ENCODE measurements at regions not wholly inside any gene's neighbourhood (a gene's known extent, or its start where the extent isn't known, plus 50 kb on each side); places are given as distances from the start of the nearest gene placed in this dataset.

DNA sequence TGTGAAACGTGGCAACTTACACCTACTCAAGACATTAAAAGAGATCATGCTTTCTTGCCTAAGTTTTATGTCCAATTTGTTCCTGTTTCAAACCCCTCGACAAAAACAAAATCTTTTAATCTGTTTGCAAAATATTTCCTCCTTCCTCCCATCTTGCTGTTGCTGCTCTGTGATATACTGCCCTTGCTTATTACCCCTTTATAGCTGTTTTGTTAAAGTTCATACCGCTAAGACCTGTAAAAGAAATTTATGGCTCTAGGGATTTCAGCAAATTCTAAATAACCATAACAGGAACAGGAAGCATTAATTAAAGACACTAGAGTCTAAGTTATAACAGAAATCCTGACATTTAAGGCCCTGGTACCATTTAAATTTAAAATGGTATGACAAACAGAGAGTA, 1268.2 kb upstream of the PIK3C3 start:
- Histone ChIP-seq H3K79me2 (ENCODE audit: insufficient read depth, low read length) (no peaks in the 10 kb centered on the region), H3K9me2 (ENCODE audit: low read depth, low read length) (no peaks in the 10 kb centered on the region), H3K4me2 (ENCODE audit: low read length) (no peak overlapping the region), H3K9me3 (ENCODE audit: low read length) (no peaks in the 10 kb centered on the region), H3K36me3 (ENCODE audit: insufficient read depth, low read length) (no peaks in the 10 kb centered on the region), H3K9ac (ENCODE audit: low read length) (no peak overlapping the region), H3K4me1 (ENCODE audit: insufficient read depth, low read length, severe bottlenecking) (no peaks in the 10 kb centered on the region), H4K20me1 (ENCODE audit: insufficient read depth, low read length) (no peaks in the 10 kb centered on the region), H3F3A (ENCODE audit: insufficient read depth, low read length) (no peaks in the 10 kb centered on the region), H2AFZ (ENCODE audit: low read length) (no peak overlapping the region), H3K27me3 (ENCODE audit: insufficient read depth, low read length) (no peaks in the 10 kb centered on the region), H3K4me3 (ENCODE audit: low read depth, low read length, poor library complexity, severe bottlenecking) (no peak overlapping the region), H3K27ac (ENCODE audit: low read depth, low read length, poor library complexity, severe bottlenecking) (no peak overlapping the region)
- TF ChIP-seq EZH2 (IDR thresholded peaks at IDR 0.05; ENCODE audit: borderline replicate concordance, low read length) = no peak
- TF ChIP-seq, protein P1, sequence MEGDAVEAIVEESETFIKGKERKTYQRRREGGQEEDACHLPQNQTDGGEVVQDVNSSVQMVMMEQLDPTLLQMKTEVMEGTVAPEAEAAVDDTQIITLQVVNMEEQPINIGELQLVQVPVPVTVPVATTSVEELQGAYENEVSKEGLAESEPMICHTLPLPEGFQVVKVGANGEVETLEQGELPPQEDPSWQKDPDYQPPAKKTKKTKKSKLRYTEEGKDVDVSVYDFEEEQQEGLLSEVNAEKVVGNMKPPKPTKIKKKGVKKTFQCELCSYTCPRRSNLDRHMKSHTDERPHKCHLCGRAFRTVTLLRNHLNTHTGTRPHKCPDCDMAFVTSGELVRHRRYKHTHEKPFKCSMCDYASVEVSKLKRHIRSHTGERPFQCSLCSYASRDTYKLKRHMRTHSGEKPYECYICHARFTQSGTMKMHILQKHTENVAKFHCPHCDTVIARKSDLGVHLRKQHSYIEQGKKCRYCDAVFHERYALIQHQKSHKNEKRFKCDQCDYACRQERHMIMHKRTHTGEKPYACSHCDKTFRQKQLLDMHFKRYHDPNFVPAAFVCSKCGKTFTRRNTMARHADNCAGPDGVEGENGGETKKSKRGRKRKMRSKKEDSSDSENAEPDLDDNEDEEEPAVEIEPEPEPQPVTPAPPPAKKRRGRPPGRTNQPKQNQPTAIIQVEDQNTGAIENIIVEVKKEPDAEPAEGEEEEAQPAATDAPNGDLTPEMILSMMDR (IDR thresholded peaks at IDR 0.05; ENCODE audit: low read length) = no peak

DNA sequence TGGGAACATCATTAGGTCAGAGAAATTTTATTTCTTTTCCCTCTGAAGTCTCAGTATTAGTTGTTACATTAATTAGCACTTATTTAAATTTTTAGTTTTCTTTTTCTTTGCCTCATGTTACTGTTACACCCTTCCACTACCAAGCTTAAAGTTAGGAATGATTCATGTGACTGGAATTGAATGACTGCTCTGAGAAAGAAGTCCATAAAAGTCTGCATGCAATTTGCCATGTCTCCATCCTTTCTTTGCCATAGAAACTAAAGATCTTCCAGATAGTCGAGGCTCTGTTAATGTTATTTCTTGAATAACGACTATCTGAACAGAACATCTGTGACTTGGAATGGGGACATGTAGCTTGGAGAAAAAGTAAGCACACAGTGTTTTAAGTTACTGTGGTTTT, 1269.8 kb upstream of the PIK3C3 start:
- Histone ChIP-seq H4K20me1 (ENCODE audit: insufficient read depth, low read length) (no peaks in the 10 kb centered on the region), H3K4me3 (ENCODE audit: low read depth, low read length, poor library complexity, severe bottlenecking) (no peak overlapping the region), H3K4me1 (ENCODE audit: insufficient read depth, low read length, severe bottlenecking) (no peaks in the 10 kb centered on the region), H3K9me2 (ENCODE audit: low read depth, low read length) (no peaks in the 10 kb centered on the region), H3K4me2 (ENCODE audit: low read length) (no peak overlapping the region), H3K27ac (ENCODE audit: low read depth, low read length, poor library complexity, severe bottlenecking) (no peak overlapping the region), H3K9ac (ENCODE audit: low read length) (no peak overlapping the region), H2AFZ (ENCODE audit: low read length) (no peak overlapping the region), H3K9me3 (ENCODE audit: low read length) (no peaks in the 10 kb centered on the region), H3K27me3 (ENCODE audit: insufficient read depth, low read length) (no peaks in the 10 kb centered on the region), H3K79me2 (ENCODE audit: insufficient read depth, low read length) (no peaks in the 10 kb centered on the region), H3K36me3 (ENCODE audit: insufficient read depth, low read length) (no peaks in the 10 kb centered on the region), H3F3A (ENCODE audit: insufficient read depth, low read length) (no peaks in the 10 kb centered on the region)
- TF ChIP-seq EZH2 (IDR thresholded peaks at IDR 0.05; ENCODE audit: borderline replicate concordance, low read length) = no peak

DNA sequence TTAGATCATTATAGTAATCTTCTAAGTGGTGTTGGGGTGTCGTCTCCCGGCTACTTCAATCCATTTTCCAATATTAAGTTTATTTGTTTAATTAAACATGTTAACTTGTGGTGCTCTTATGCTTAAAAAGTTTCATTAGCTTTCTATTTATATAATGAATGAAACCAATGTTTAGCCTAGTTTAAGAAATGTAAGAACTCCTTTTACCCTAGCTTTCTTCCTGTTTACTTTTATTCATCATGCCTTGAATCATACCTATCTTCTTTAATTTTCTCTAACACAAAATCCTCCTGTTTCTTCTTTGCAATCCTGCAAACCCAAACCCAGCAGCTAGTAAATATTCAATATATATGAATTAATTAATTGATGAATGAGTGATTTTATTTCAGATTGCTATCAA, 1276.7 kb upstream of the PIK3C3 start:
- Histone ChIP-seq H3K4me3 (ENCODE audit: low read depth, low read length, poor library complexity, severe bottlenecking) (no peak overlapping the region), H3K36me3 (ENCODE audit: insufficient read depth, low read length) (no peaks in the 10 kb centered on the region), H3K4me1 (ENCODE audit: insufficient read depth, low read length, severe bottlenecking) (no peaks in the 10 kb centered on the region), H3K4me2 (ENCODE audit: low read length) (no peak overlapping the region), H2AFZ (ENCODE audit: low read length) (no peak overlapping the region), H3K9me2 (ENCODE audit: low read depth, low read length) (no peaks in the 10 kb centered on the region), H3K79me2 (ENCODE audit: insufficient read depth, low read length) (no peaks in the 10 kb centered on the region), H4K20me1 (ENCODE audit: insufficient read depth, low read length) (no peaks in the 10 kb centered on the region), H3F3A (ENCODE audit: insufficient read depth, low read length) (no peaks in the 10 kb centered on the region), H3K27ac (ENCODE audit: low read depth, low read length, poor library complexity, severe bottlenecking) (no peak overlapping the region), H3K27me3 (ENCODE audit: insufficient read depth, low read length) (no peaks in the 10 kb centered on the region), H3K9ac (ENCODE audit: low read length) (no peak overlapping the region), H3K9me3 (ENCODE audit: low read length) (no peaks in the 10 kb centered on the region)
- TF ChIP-seq, protein P1 (IDR thresholded peaks at IDR 0.05; ENCODE audit: low read length) = no peak

DNA sequence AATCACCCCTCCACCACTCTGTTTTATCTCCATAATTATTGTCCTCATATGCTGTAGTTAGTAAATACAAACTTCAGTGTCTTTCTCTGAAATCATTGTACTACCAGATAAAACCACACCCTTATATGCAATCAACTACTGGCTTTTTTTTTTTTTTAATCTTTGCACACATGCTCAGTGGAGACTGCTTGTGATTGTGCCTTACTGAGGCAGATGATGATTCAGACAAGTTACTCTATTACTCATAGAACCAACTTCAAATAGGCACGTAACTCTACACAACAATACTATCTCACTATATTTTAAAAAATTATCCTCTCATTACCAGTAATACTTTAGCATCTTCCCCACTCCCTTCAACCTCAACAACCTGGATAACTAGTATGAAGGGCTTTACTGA, 1278.4 kb upstream of the PIK3C3 start:
- Histone ChIP-seq H3K4me2 (ENCODE audit: low read length) (no peak overlapping the region), H3K27me3 (ENCODE audit: insufficient read depth, low read length) (no peaks in the 10 kb centered on the region), H2AFZ (ENCODE audit: low read length) (no peak overlapping the region), H3K9me3 (ENCODE audit: low read length) (no peaks in the 10 kb centered on the region), H3F3A (ENCODE audit: insufficient read depth, low read length) (no peaks in the 10 kb centered on the region), H3K79me2 (ENCODE audit: insufficient read depth, low read length) (no peaks in the 10 kb centered on the region), H4K20me1 (ENCODE audit: insufficient read depth, low read length) (no peaks in the 10 kb centered on the region), H3K27ac (ENCODE audit: low read depth, low read length, poor library complexity, severe bottlenecking) (no peak overlapping the region), H3K9ac (ENCODE audit: low read length) (no peak overlapping the region), H3K4me1 (ENCODE audit: insufficient read depth, low read length, severe bottlenecking) (no peaks in the 10 kb centered on the region), H3K9me2 (ENCODE audit: low read depth, low read length) (no peaks in the 10 kb centered on the region), H3K36me3 (ENCODE audit: insufficient read depth, low read length) (no peaks in the 10 kb centered on the region), H3K4me3 (ENCODE audit: low read depth, low read length, poor library complexity, severe bottlenecking) (no peak overlapping the region)
- TF ChIP-seq, protein P1 (IDR thresholded peaks at IDR 0.05; ENCODE audit: low read length) = no peak
- no peak for TF ChIP-seq EZH2 (IDR thresholded peaks at IDR 0.05; ENCODE audit: borderline replicate concordance, low read length)
